Endothelial cell of hepatic sinusoid (primary cell): ENCODE measurements at regions not wholly inside any gene's neighbourhood (a gene's known extent, or its start where the extent isn't known, plus 50 kb on each side); places are given as distances from the start of the nearest gene placed in this dataset.

Experiments used
- in situ Hi-C: cut with HindIII; loops from 2 replicates; pipeline ENCODE4 v1.10.0; 2017; ENCODE audit warnings: low sequenced_read_pairs

- in situ Hi-C loops: loop anchor here (5.0 kb wide), 2 partner anchors 38 to 83 kb away; no protein-coding TSS in a partner anchor
These were observed 321.6 kb downstream of the AASDHPPT start for GRCh38 chr11:106399076-106399511.

- in situ Hi-C loops: loop anchor here (5.0 kb wide), 2 partner anchors 38 to 83 kb away; no protein-coding TSS in a partner anchor
These were observed 322.2 kb downstream of the AASDHPPT start for GRCh38 chr11:106399624-106400023.

GRCh38 chr11:106400949-106401570, 323.6 kb downstream of the AASDHPPT start:
- in situ Hi-C loops: no loop called here

GRCh38 chr11:106403751-106404150, 326.3 kb downstream of the AASDHPPT start:
- in situ Hi-C loops: no loop called here

GRCh38 chr11:106409222-106409621, 331.8 kb downstream of the AASDHPPT start:
- in situ Hi-C loops: no loop called here

- in situ Hi-C loops: no loop called here
These were observed 332.2 kb downstream of the AASDHPPT start for GRCh38 chr11:106409671-106410070.

- in situ Hi-C loops: no loop called here
These were observed 333.4 kb downstream of the AASDHPPT start for GRCh38 chr11:106410902-106411301.

GRCh38 chr11:106413222-106413621, 335.8 kb downstream of the AASDHPPT start:
- in situ Hi-C loops: no loop called here

GRCh38 chr11:106415510-106415909, 338.0 kb downstream of the AASDHPPT start:
- in situ Hi-C loops: no loop called here

GRCh38 chr11:106418791-106419190, 341.3 kb downstream of the AASDHPPT start:
- in situ Hi-C loops: no loop called here

GRCh38 chr11:106420048-106420665, 342.7 kb downstream of the AASDHPPT start:
- in situ Hi-C loops: no loop called here

- in situ Hi-C loops: no loop called here
These were observed 343.2 kb downstream of the AASDHPPT start for GRCh38 chr11:106420686-106421085.

- in situ Hi-C loops: no loop called here
These were observed 344.3 kb downstream of the AASDHPPT start for GRCh38 chr11:106421676-106422292.

GRCh38 chr11:106422583-106422982, 345.1 kb downstream of the AASDHPPT start:
- in situ Hi-C loops: no loop called here

- in situ Hi-C loops: no loop called here
These were observed 346.6 kb downstream of the AASDHPPT start for GRCh38 chr11:106424111-106424510.

- in situ Hi-C loops: loop anchor here (5.0 kb wide), 1 partner anchor 59 kb away; no protein-coding TSS in a partner anchor
These were observed 348.4 kb downstream of the AASDHPPT start for GRCh38 chr11:106425819-106426218.

GRCh38 chr11:106426696-106427095, 349.2 kb downstream of the AASDHPPT start:
- in situ Hi-C loops: loop anchor here (5.0 kb wide), 1 partner anchor 59 kb away; no protein-coding TSS in a partner anchor

GRCh38 chr11:106427736-106428135, 350.3 kb downstream of the AASDHPPT start:
- in situ Hi-C loops: loop anchor here (5.0 kb wide), 1 partner anchor 60 kb away; no protein-coding TSS in a partner anchor

GRCh38 chr11:106442032-106442431, 364.6 kb downstream of the AASDHPPT start:
- in situ Hi-C loops: no loop called here

GRCh38 chr11:106446302-106446701, 368.8 kb downstream of the AASDHPPT start:
- in situ Hi-C loops: no loop called here

GRCh38 chr11:106446955-106447354, 369.5 kb downstream of the AASDHPPT start:
- in situ Hi-C loops: no loop called here
